Endothelial cell (in vitro differentiated cells): ENCODE measurements at regions not wholly inside any gene's neighbourhood (a gene's known extent, or its start where the extent isn't known, plus 50 kb on each side); places are given as distances from the start of the nearest gene placed in this dataset.

Experiments
- DNase-seq: peaks from one replicate; pipeline ENCODE4 v3.0.0; 2021; ENCODE audit warnings: low spot score
- H3K27ac Mint-ChIP-seq: one replicate; pipeline ENCODE4 v1.8.0; 2021; ENCODE audit warnings: mixed read lengths, inconsistent platforms; ENCODE audit not compliant: unreplicated experiment
- H3K27me3 Mint-ChIP-seq: one replicate; pipeline ENCODE4 v1.8.0; 2021; ENCODE audit warnings: mild to moderate bottlenecking, moderate library complexity, mixed read lengths, inconsistent platforms; ENCODE audit not compliant: unreplicated experiment
- H3K36me3 Mint-ChIP-seq: one replicate; pipeline ENCODE4 v1.8.0; 2021; ENCODE audit warnings: mild to moderate bottlenecking, low read depth, mixed read lengths, inconsistent platforms; ENCODE audit not compliant: unreplicated experiment
- H3K4me1 Mint-ChIP-seq: one replicate; pipeline ENCODE4 v1.8.0; 2021; ENCODE audit warnings: mild to moderate bottlenecking, mixed read lengths, inconsistent platforms; ENCODE audit not compliant: unreplicated experiment
- H3K4me3 Mint-ChIP-seq: one replicate; pipeline ENCODE4 v1.8.0; 2021; ENCODE audit warnings: mild to moderate bottlenecking, mixed read lengths, inconsistent platforms; ENCODE audit not compliant: unreplicated experiment
- H3K9me3 Mint-ChIP-seq: one replicate; pipeline ENCODE4 v1.8.0; 2021; ENCODE audit warnings: mixed read lengths, inconsistent platforms; ENCODE audit not compliant: unreplicated experiment
- CTCF ChIP-seq: fragments of 200-600 bp; sonication (generic); IDR thresholded peaks from one replicate; pipeline ENCODE4 v1.5.0; 2021; ENCODE audit warnings: antibody characterized with exemption; ENCODE audit not compliant: unreplicated experiment

GRCh38 chrX:107542040-107542439 is 86.3 kb upstream of the PRPS1 start:
- no peaks in the 10 kb centered on the region for H3K36me3 Mint-ChIP-seq
- no peak for DNase-seq
- no peaks in the 10 kb centered on the region for H3K9me3 Mint-ChIP-seq
- H3K4me3 Mint-ChIP-seq, result no peak overlapping the region
- H3K4me1 Mint-ChIP-seq, result peaks cover 3% of the 10 kb centered on the region
- H3K27me3 Mint-ChIP-seq, result peaks cover 6% of the 10 kb centered on the region
- TF ChIP-seq CTCF, result no peak
- no peak overlapping the region for H3K27ac Mint-ChIP-seq

- DNase-seq, result no peak
- no peak overlapping the region for H3K27ac Mint-ChIP-seq
- H3K4me3 Mint-ChIP-seq, result no peak overlapping the region
- H3K27me3 Mint-ChIP-seq, result peaks cover 6% of the 10 kb centered on the region
- H3K36me3 Mint-ChIP-seq, result no peaks in the 10 kb centered on the region
- H3K9me3 Mint-ChIP-seq, result no peaks in the 10 kb centered on the region
- peaks cover 3% of the 10 kb centered on the region for H3K4me1 Mint-ChIP-seq
- TF ChIP-seq CTCF, result no peak
Measured at GRCh38 chrX:107542500-107542899, 85.8 kb upstream of the PRPS1 start.

GRCh38 chrX:107547621-107548020 is 80.7 kb upstream of the PRPS1 start:
- Mint-ChIP-seq H3K4me1 (peaks cover 3% of the 10 kb centered on the region), H3K4me3 (no peak overlapping the region), H3K27ac (no peak overlapping the region), H3K36me3 (no peaks in the 10 kb centered on the region), H3K27me3 (peaks cover 4% of the 10 kb centered on the region), H3K9me3 (no peaks in the 10 kb centered on the region)
- DNase-seq, result no peak
- TF ChIP-seq CTCF, result no peak

GRCh38 chrX:107548775-107549174 is 79.5 kb upstream of the PRPS1 start:
- H3K27ac Mint-ChIP-seq, result no peak overlapping the region
- DNase-seq, result no peak
- H3K27me3 Mint-ChIP-seq, result peaks cover 4% of the 10 kb centered on the region
- H3K4me1 Mint-ChIP-seq, result peaks cover 3% of the 10 kb centered on the region
- no peaks in the 10 kb centered on the region for H3K36me3 Mint-ChIP-seq
- H3K4me3 Mint-ChIP-seq, result no peak overlapping the region
- H3K9me3 Mint-ChIP-seq, result no peaks in the 10 kb centered on the region
- no peak for TF ChIP-seq CTCF

- TF ChIP-seq CTCF, result no peak
- no peak overlapping the region for H3K27ac Mint-ChIP-seq
- no peak for DNase-seq
- H3K27me3 Mint-ChIP-seq, result peaks cover 4% of the 10 kb centered on the region
- no peak overlapping the region for H3K4me3 Mint-ChIP-seq
- H3K36me3 Mint-ChIP-seq, result no peaks in the 10 kb centered on the region
- H3K9me3 Mint-ChIP-seq, result no peaks in the 10 kb centered on the region
- peaks cover 3% of the 10 kb centered on the region for H3K4me1 Mint-ChIP-seq
Measured at GRCh38 chrX:107549504-107549903, 78.8 kb upstream of the PRPS1 start.
